GM23338 (cell line): ENCODE measurements at regions not wholly inside any gene's neighbourhood (a gene's known extent, or its start where the extent isn't known, plus 50 kb on each side); places are given as distances from the start of the nearest gene placed in this dataset.
A peak's percentile ranks its signal among the peaks of the same experiment; 100 is the strongest.

Experiments
- ATAC-seq: fragments of 200-7000 bp; cut with Tn5 transposase; 3 replicates; pipeline ENCODE4 v1.9.1; 2020
- DNase-seq: peaks from one replicate; pipeline ENCODE4 v3.0.0-alpha.2; 2015; ENCODE audit warnings: low spot score
- H2AFZ ChIP-seq: fragments of 200-600 bp; sonication (generic); 2 replicates; pipeline ENCODE4 v1.8.0; 2016; ENCODE audit warnings: antibody characterized with exemption, mild to moderate bottlenecking, moderate library complexity
- H3F3A ChIP-seq: fragments of 200-600 bp; sonication (generic); replicated peaks from 2 replicates; pipeline ENCODE4 v1.8.0; 2017; ENCODE audit warnings: antibody characterized with exemption, mixed run types, low read depth
- H3K27ac ChIP-seq: fragments of 200-600 bp; sonication (generic); 2 replicates; pipeline ENCODE4 v1.6.1; 2016; ENCODE audit warnings: low read depth
- H3K27me3 ChIP-seq: fragments of 200-600 bp; sonication (generic); 2 replicates; pipeline ENCODE4 v1.8.0; 2016; ENCODE audit warnings: mild to moderate bottlenecking, mixed run types, moderate library complexity; ENCODE audit not compliant: insufficient read depth
- H3K36me3 ChIP-seq: fragments of 200-600 bp; sonication (generic); 2 replicates; pipeline ENCODE4 v1.8.0; 2016; ENCODE audit warnings: mild to moderate bottlenecking; ENCODE audit not compliant: insufficient read depth
- H3K4me1 ChIP-seq: fragments of 200-600 bp; sonication (generic); 2 replicates; pipeline ENCODE4 v1.8.0; 2016; ENCODE audit warnings: mild to moderate bottlenecking, moderate library complexity; ENCODE audit not compliant: insufficient read depth
- H3K4me2 ChIP-seq: fragments of 200-600 bp; sonication (generic); 2 replicates; pipeline ENCODE4 v1.7.1; 2017; ENCODE audit warnings: mixed run types
- H3K4me3 ChIP-seq: fragments of 200-600 bp; sonication (generic); 2 replicates; pipeline ENCODE4 v1.6.1; 2016; ENCODE audit warnings: mixed run types
- H3K79me2 ChIP-seq: fragments of 200-600 bp; sonication (generic); replicated peaks from 2 replicates; pipeline ENCODE4 v1.8.0; 2017; ENCODE audit warnings: mild to moderate bottlenecking; ENCODE audit not compliant: insufficient read depth
- H3K9me2 ChIP-seq: fragments of 200-600 bp; sonication (generic); 2 replicates; pipeline ENCODE4 v1.8.0; 2017; ENCODE audit not compliant: insufficient read depth
- H4K20me1 ChIP-seq: fragments of 200-600 bp; sonication (generic); replicated peaks from 2 replicates; pipeline ENCODE4 v1.8.0; 2017; ENCODE audit warnings: mild to moderate bottlenecking; ENCODE audit not compliant: insufficient read depth
- H3K27ac Mint-ChIP-seq: 2 replicates; pipeline ENCODE4 v1.8.0; 2020; ENCODE audit warnings: inconsistent platforms, mild to moderate bottlenecking, moderate library complexity, mixed read lengths
- H3K27me3 Mint-ChIP-seq: 3 replicates; pipeline ENCODE4 v1.8.0; 2022; ENCODE audit warnings: low read depth, mild to moderate bottlenecking, moderate library complexity, mixed read lengths, inconsistent platforms; ENCODE audit not compliant: insufficient read depth, poor library complexity
- H3K36me3 Mint-ChIP-seq: 3 replicates; pipeline ENCODE4 v1.8.0; 2021; ENCODE audit warnings: low read depth, mild to moderate bottlenecking, inconsistent platforms, moderate library complexity, mixed read lengths
- H3K4me1 Mint-ChIP-seq: 3 replicates; pipeline ENCODE4 v1.8.0; 2020; ENCODE audit warnings: mild to moderate bottlenecking, inconsistent platforms, mixed read lengths
- H3K4me3 Mint-ChIP-seq: 3 replicates; pipeline ENCODE4 v1.8.0; 2021; ENCODE audit warnings: moderate library complexity, mild to moderate bottlenecking, inconsistent platforms, mixed read lengths
- H3K9me3 Mint-ChIP-seq: 3 replicates; pipeline ENCODE4 v1.8.0; 2020; ENCODE audit warnings: moderate library complexity, mild to moderate bottlenecking, inconsistent platforms, mixed read lengths
- CREB1 ChIP-seq: fragments of 250-450 bp; sonication (Bioruptor Pico); IDR thresholded peaks from 2 replicates; pipeline ENCODE4 v1.5.0; 2020; ENCODE audit warnings: low read depth, mild to moderate bottlenecking, moderate library complexity
- EZH2 ChIP-seq: fragments of 200-600 bp; sonication (generic); IDR thresholded peaks from one replicate; pipeline ENCODE4 v1.8.0; 2017; ENCODE audit warnings: antibody characterized with exemption, mild to moderate bottlenecking, low read depth; ENCODE audit not compliant: unreplicated experiment
- EZH2phosphoT487 ChIP-seq: fragments of 200-600 bp; sonication (generic); IDR thresholded peaks from one replicate; pipeline ENCODE4 v1.8.1; 2018; ENCODE audit warnings: antibody characterized with exemption; ENCODE audit not compliant: unreplicated experiment
- JUNB ChIP-seq: IDR thresholded peaks from one replicate; pipeline ENCODE4 v1.6.1; 2016; ENCODE audit warnings: antibody characterized with exemption; ENCODE audit not compliant: unreplicated experiment
- NANOG ChIP-seq: IDR thresholded peaks from 2 replicates; pipeline ENCODE4 v1.6.1; 2016; ENCODE audit warnings: antibody characterized with exemption, borderline replicate concordance
- ZNF114 ChIP-seq: fragments of 250-450 bp; sonication (Bioruptor Pico); IDR thresholded peaks from 2 replicates; pipeline ENCODE4 v1.5.0; 2020; ENCODE audit warnings: mild to moderate bottlenecking, moderate library complexity
- ZNF331 ChIP-seq: fragments of 250-450 bp; sonication (Bioruptor Pico); IDR thresholded peaks from 2 replicates; pipeline ENCODE4 v1.5.0; 2020; ENCODE audit warnings: low read depth, mild to moderate bottlenecking, moderate library complexity
- TF ChIP-seq, protein P1 (sequence below): IDR thresholded peaks from one replicate; pipeline ENCODE4 v1.6.1; 2018; ENCODE audit warnings: antibody characterized with exemption; ENCODE audit not compliant: unreplicated experiment
- TF ChIP-seq, protein P2 (sequence below): IDR thresholded peaks from 2 replicates; pipeline ENCODE4 v1.6.1; 2016; ENCODE audit warnings: antibody characterized with exemption
- TF ChIP-seq, protein P3 (sequence below): fragments of 250-450 bp; sonication (Bioruptor Pico); IDR thresholded peaks from 2 replicates; pipeline ENCODE4 v1.5.0; 2020; ENCODE audit warnings: mild to moderate bottlenecking, moderate library complexity

DNA sequence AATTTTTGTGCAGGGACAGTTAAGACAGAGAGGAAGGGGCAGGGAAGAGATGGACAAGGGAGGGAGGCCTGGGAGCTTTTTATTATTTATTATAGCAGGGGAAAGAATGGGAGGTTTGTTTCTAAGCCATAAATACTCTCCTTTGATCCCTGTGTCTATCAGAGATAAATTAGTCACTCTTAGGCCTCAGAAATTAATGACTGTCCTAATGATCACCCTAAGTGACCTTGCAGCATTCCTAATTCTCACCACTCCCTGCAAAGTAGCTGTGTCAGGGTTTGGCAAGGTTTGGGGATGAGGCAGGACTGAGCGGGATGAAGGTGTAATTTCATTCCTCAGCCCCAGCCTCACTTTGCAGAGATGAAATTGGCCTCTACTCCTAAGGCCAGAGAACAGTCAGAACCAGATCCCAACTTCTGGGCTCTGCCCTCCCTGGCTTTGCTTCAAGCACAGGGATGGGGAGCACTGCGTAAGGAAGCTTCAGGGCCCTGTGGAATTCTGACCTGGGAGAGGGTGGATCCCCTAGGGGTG is 95.0 kb downstream of the TMEM17 start:
- Mint-ChIP-seq H3K27ac (no peak overlapping the region; the same call in 1 of the 2 replicates), H3K9me3 (peaks cover 5% of the 10 kb centered on the region; the same call in 2 of the 3 replicates), H3K4me3 (no peak overlapping the region; the same call in 2 of the 3 replicates), H3K27me3 (peaks cover 13% of the 10 kb centered on the region), H3K36me3 (peaks cover 6% of the 10 kb centered on the region), H3K4me1 (peaks cover 20% of the 10 kb centered on the region)
- H3K27me3 ChIP-seq, result no peaks in the 10 kb centered on the region
- peak overlapping the region; percentile 64 for H2AFZ ChIP-seq
- no peaks in the 10 kb centered on the region for H3K79me2 ChIP-seq
- H3K4me1 ChIP-seq, result peaks cover 23% of the 10 kb centered on the region
- H3F3A ChIP-seq, result 0 out of 2 replicates have a peak, but pooled peaks cover 7% of the 10 kb centered on the region
- peak overlapping the region; percentile 37; the same call in 1 of the 2 replicates for H3K4me2 ChIP-seq
- TF ChIP-seq NANOG (no peak), EZH2 (no peak), CREB1 (CRISPR knock-in tag) (no peak), ZNF331 (CRISPR knock-in tag) (no peak), JUNB (no peak)
- TF ChIP-seq, protein P1, sequence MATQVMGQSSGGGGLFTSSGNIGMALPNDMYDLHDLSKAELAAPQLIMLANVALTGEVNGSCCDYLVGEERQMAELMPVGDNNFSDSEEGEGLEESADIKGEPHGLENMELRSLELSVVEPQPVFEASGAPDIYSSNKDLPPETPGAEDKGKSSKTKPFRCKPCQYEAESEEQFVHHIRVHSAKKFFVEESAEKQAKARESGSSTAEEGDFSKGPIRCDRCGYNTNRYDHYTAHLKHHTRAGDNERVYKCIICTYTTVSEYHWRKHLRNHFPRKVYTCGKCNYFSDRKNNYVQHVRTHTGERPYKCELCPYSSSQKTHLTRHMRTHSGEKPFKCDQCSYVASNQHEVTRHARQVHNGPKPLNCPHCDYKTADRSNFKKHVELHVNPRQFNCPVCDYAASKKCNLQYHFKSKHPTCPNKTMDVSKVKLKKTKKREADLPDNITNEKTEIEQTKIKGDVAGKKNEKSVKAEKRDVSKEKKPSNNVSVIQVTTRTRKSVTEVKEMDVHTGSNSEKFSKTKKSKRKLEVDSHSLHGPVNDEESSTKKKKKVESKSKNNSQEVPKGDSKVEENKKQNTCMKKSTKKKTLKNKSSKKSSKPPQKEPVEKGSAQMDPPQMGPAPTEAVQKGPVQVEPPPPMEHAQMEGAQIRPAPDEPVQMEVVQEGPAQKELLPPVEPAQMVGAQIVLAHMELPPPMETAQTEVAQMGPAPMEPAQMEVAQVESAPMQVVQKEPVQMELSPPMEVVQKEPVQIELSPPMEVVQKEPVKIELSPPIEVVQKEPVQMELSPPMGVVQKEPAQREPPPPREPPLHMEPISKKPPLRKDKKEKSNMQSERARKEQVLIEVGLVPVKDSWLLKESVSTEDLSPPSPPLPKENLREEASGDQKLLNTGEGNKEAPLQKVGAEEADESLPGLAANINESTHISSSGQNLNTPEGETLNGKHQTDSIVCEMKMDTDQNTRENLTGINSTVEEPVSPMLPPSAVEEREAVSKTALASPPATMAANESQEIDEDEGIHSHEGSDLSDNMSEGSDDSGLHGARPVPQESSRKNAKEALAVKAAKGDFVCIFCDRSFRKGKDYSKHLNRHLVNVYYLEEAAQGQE, result no peak
- TF ChIP-seq, protein P2, sequence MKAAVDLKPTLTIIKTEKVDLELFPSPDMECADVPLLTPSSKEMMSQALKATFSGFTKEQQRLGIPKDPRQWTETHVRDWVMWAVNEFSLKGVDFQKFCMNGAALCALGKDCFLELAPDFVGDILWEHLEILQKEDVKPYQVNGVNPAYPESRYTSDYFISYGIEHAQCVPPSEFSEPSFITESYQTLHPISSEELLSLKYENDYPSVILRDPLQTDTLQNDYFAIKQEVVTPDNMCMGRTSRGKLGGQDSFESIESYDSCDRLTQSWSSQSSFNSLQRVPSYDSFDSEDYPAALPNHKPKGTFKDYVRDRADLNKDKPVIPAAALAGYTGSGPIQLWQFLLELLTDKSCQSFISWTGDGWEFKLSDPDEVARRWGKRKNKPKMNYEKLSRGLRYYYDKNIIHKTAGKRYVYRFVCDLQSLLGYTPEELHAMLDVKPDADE, result no peak
- no peak for ATAC-seq
- no peaks in the 10 kb centered on the region for H3K36me3 ChIP-seq
- H3K9me2 ChIP-seq, result 0 out of 2 replicates have a peak, but pooled peaks cover 9% of the 10 kb centered on the region
- no peak overlapping the region for H3K4me3 ChIP-seq
- peak overlapping the region; percentile 52; the same call in 1 of the 2 replicates for H3K27ac ChIP-seq
- no peak for DNase-seq
- no peaks in the 10 kb centered on the region for H4K20me1 ChIP-seq

DNA sequence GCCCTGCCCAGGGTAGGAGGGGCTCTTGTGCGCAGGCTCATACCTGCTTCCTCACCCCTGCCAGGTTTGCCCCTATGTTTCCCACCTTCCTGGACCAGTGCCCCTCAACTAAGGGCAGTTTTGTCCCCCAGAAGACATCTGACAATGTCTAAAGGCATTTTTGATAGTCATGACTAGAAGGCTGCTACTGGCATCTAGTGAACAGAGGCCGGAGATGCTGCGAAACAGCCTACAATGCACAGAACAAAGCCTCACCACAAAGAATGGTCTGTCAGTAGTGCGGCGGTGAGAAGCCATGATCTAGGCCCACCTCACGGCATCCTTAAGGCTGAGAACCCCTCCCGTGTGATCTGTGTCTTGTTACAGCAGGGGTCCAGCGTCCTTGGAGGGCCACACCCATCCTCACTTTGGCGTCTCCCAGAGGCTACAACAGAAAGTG is 96.0 kb downstream of the TMEM17 start:
- Histone ChIP-seq H3K27me3 (no peaks in the 10 kb centered on the region), H3K4me1 (peaks cover 23% of the 10 kb centered on the region), H4K20me1 (no peaks in the 10 kb centered on the region), H3K36me3 (no peaks in the 10 kb centered on the region), H3K27ac (no peak overlapping the region), H3K79me2 (no peaks in the 10 kb centered on the region), H3K4me2 (no peak overlapping the region), H2AFZ (no peak overlapping the region), H3F3A (0 out of 2 replicates have a peak, but pooled peaks cover 7% of the 10 kb centered on the region), H3K9me2 (0 out of 2 replicates have a peak, but pooled peaks cover 9% of the 10 kb centered on the region), H3K4me3 (no peak overlapping the region)
- Mint-ChIP-seq H3K27ac (peak overlapping the region; percentile 68), H3K9me3 (peaks cover 14% of the 10 kb centered on the region; the same call in 2 of the 3 replicates), H3K36me3 (peaks cover 12% of the 10 kb centered on the region), H3K4me3 (no peak overlapping the region), H3K4me1 (peaks cover 20% of the 10 kb centered on the region), H3K27me3 (peaks cover 13% of the 10 kb centered on the region)
- ATAC-seq, result no peak
- DNase-seq, result peak; percentile 24
- TF ChIP-seq ZNF331 (CRISPR knock-in tag), result no peak
- TF ChIP-seq ZNF114, result no peak
- no peak for TF ChIP-seq EZH2phosphoT487
- no peak for TF ChIP-seq JUNB
- TF ChIP-seq, protein P3, sequence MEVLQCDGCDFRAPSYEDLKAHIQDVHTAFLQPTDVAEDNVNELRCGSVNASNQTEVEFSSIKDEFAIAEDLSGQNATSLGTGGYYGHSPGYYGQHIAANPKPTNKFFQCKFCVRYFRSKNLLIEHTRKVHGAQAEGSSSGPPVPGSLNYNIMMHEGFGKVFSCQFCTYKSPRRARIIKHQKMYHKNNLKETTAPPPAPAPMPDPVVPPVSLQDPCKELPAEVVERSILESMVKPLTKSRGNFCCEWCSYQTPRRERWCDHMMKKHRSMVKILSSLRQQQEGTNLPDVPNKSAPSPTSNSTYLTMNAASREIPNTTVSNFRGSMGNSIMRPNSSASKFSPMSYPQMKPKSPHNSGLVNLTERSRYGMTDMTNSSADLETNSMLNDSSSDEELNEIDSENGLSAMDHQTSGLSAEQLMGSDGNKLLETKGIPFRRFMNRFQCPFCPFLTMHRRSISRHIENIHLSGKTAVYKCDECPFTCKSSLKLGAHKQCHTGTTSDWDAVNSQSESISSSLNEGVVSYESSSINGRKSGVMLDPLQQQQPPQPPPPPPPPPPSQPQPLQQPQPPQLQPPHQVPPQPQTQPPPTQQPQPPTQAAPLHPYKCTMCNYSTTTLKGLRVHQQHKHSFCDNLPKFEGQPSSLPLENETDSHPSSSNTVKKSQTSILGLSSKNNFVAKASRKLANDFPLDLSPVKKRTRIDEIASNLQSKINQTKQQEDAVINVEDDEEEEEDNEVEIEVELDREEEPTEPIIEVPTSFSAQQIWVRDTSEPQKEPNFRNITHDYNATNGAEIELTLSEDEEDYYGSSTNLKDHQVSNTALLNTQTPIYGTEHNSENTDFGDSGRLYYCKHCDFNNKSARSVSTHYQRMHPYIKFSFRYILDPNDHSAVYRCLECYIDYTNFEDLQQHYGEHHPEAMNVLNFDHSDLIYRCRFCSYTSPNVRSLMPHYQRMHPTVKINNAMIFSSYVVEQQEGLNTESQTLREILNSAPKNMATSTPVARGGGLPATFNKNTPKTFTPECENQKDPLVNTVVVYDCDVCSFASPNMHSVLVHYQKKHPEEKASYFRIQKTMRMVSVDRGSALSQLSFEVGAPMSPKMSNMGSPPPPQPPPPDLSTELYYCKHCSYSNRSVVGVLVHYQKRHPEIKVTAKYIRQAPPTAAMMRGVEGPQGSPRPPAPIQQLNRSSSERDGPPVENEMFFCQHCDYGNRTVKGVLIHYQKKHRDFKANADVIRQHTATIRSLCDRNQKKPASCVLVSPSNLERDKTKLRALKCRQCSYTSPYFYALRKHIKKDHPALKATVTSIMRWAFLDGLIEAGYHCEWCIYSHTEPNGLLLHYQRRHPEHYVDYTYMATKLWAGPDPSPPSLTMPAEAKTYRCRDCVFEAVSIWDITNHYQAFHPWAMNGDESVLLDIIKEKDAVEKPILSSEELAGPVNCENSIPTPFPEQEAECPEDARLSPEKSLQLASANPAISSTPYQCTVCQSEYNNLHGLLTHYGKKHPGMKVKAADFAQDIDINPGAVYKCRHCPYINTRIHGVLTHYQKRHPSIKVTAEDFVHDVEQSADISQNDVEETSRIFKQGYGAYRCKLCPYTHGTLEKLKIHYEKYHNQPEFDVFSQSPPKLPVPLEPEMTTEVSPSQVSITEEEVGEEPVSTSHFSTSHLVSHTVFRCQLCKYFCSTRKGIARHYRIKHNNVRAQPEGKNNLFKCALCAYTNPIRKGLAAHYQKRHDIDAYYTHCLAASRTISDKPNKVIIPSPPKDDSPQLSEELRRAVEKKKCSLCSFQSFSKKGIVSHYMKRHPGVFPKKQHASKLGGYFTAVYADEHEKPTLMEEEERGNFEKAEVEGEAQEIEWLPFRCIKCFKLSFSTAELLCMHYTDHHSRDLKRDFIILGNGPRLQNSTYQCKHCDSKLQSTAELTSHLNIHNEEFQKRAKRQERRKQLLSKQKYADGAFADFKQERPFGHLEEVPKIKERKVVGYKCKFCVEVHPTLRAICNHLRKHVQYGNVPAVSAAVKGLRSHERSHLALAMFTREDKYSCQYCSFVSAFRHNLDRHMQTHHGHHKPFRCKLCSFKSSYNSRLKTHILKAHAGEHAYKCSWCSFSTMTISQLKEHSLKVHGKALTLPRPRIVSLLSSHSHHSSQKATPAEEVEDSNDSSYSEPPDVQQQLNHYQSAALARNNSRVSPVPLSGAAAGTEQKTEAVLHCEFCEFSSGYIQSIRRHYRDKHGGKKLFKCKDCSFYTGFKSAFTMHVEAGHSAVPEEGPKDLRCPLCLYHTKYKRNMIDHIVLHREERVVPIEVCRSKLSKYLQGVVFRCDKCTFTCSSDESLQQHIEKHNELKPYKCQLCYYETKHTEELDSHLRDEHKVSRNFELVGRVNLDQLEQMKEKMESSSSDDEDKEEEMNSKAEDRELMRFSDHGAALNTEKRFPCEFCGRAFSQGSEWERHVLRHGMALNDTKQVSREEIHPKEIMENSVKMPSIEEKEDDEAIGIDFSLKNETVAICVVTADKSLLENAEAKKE (CRISPR knock-in tag), result no peak
- no peak for TF ChIP-seq NANOG
